GM23338 (cell line): ENCODE measurements at regions not wholly inside any gene's neighbourhood (a gene's known extent, or its start where the extent isn't known, plus 50 kb on each side); places are given as distances from the start of the nearest gene placed in this dataset.

ENCODE experiments used
- CREB1 ChIP-seq: fragments of 250-450 bp; sonication (Bioruptor Pico); IDR thresholded peaks from 2 replicates; pipeline ENCODE4 v1.5.0; 2020; ENCODE audit warnings: low read depth, mild to moderate bottlenecking, moderate library complexity
- CTCF ChIP-seq, 2 experiments: fragments of 200-600 bp in 1 of 2; sonication (generic) in 1 of 2; conservative IDR thresholded peaks; 2 replicates each; pipeline versions ENCODE4 v1.5.1 to v1.6.1; 2016 to 2017; ENCODE audit warnings: antibody characterized with exemption in 2 of 2, low read depth in 2 of 2, mild to moderate bottlenecking in 2 of 2, moderate library complexity in 1 of 2
- ETS1 ChIP-seq: IDR thresholded peaks from 2 replicates; pipeline ENCODE4 v1.6.1; 2016; ENCODE audit warnings: antibody characterized with exemption
- EZH2 ChIP-seq: fragments of 200-600 bp; sonication (generic); IDR thresholded peaks from one replicate; pipeline ENCODE4 v1.8.0; 2017; ENCODE audit warnings: antibody characterized with exemption, mild to moderate bottlenecking, low read depth; ENCODE audit not compliant: unreplicated experiment

GRCh38 chr6:85383042-85383441, 66.8 kb upstream of the NT5E start:
- no peak for TF ChIP-seq EZH2
- no peak for TF ChIP-seq CTCF (conservative IDR thresholded peaks at IDR 0.05; ENCODE audit: low read depth in 2 of 2)
- no peak for TF ChIP-seq CREB1 (CRISPR knock-in tag)
- TF ChIP-seq ETS1 = no peak
